AG09309 (cell line): ENCODE measurements at regions not wholly inside any gene's neighbourhood (a gene's known extent, or its start where the extent isn't known, plus 50 kb on each side); places are given as distances from the start of the nearest gene placed in this dataset.
"Not testable (repeated sequence)": the region's sequence is repeated elsewhere in the genome, so short reads cannot be mapped to it uniquely, and the experiment has no call there.

ENCODE experiments used
- DNase-seq: peaks from one replicate; pipeline ENCODE4 v3.0.0-alpha.2; 2010; ENCODE audit warnings: low read depth
- H3K4me3 ChIP-seq: 2 replicates; pipeline ENCODE4 v1.5.1; 2011; ENCODE audit warnings: mild to moderate bottlenecking, low read depth, low read length, moderate library complexity; ENCODE audit not compliant: control insufficient read depth
- CTCF ChIP-seq: IDR thresholded peaks from 2 replicates; pipeline ENCODE4 v1.5.1; 2011; ENCODE audit warnings: mild to moderate bottlenecking, low read depth, low read length, inconsistent platforms; ENCODE audit not compliant: insufficient read depth, control insufficient read depth; ENCODE audit errors: missing control alignments

- no peak overlapping the region for H3K4me3 ChIP-seq
- no peak for TF ChIP-seq CTCF
- DNase-seq, result peak; percentile 100
Observed at GRCh38 chr15:92803852-92804609, 96.1 kb upstream of the CHD2 start.

- DNase-seq, H3K4me3 ChIP-seq: not testable (repeated sequence)
Observed at GRCh38 chr15:92804610-92804936, 95.6 kb upstream of the CHD2 start.

GRCh38 chr15:92805080-92805690, 94.9 kb upstream of the CHD2 start:
- DNase-seq, result no peak
- H3K4me3 ChIP-seq, result no peak overlapping the region
- no peak for TF ChIP-seq CTCF

GRCh38 chr15:92806171-92806570, 94.0 kb upstream of the CHD2 start:
- H3K4me3 ChIP-seq, DNase-seq: not testable (repeated sequence)

- DNase-seq, result no peak
- no peak overlapping the region for H3K4me3 ChIP-seq
- TF ChIP-seq CTCF, result no peak
Observed at GRCh38 chr15:92806763-92807162, 93.4 kb upstream of the CHD2 start.

- no peak overlapping the region for H3K4me3 ChIP-seq
Observed at GRCh38 chr15:92807971-92808571, 92.1 kb upstream of the CHD2 start.

GRCh38 chr15:92808598-92809063, 91.5 kb upstream of the CHD2 start:
- TF ChIP-seq CTCF, result no peak
- peak overlapping the region; percentile 23 for H3K4me3 ChIP-seq
- DNase-seq, result no peak

More at GRCh38 chr15:92807971-92808571, 92.1 kb upstream of the CHD2 start:
- no peak for DNase-seq
- no peak for TF ChIP-seq CTCF
